Effector CD8-positive, alpha-beta T cell (primary cell): ENCODE measurements at regions not wholly inside any gene's neighbourhood (a gene's known extent, or its start where the extent isn't known, plus 50 kb on each side); places are given as distances from the start of the nearest gene placed in this dataset.

Source experiments
- DNase-seq: peaks from one replicate; lab custom pipeline; 2025; lab: John Stamatoyannopoulos, UW

DNA sequence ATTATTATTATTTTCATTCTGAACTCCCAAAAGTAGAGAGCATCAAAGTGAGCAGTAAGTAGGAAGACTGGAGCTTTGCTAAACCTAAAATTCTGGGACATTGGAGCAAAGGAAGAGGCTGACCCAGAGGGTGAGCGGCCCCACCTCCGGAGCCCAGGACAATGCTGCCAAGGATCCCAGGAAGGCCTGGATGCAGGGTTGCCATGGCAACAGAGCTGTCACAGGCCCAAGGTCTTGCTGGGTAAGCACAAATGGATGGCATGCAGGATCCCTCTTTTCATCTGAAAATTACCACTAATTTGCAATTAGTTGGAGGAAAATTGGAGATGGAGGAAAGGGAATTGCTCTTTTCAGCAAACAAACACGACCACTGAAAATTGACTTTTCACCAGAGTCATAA, 457.9 kb upstream of the CDH5 start:
- DNase-seq = no peak

GRCh38 chr16:65905331-65905730, 461.2 kb upstream of the CDH5 start:
- no peak for DNase-seq

GRCh38 chr16:65896448-65897153, 469.9 kb upstream of the CDH5 start:
- no peak for DNase-seq

- DNase-seq = no peak
Observed at GRCh38 chr16:65895906-65896305, 470.6 kb upstream of the CDH5 start.

GRCh38 chr16:65895486-65895885, 471.0 kb upstream of the CDH5 start:
- no peak for DNase-seq

- no peak for DNase-seq
Observed at GRCh38 chr16:65890203-65890602, 476.3 kb upstream of the CDH5 start.

- DNase-seq = no peak
Observed at GRCh38 chr16:65889533-65889966, 476.9 kb upstream of the CDH5 start.

- DNase-seq = no peak
Observed at GRCh38 chr16:65888201-65888600, 478.3 kb upstream of the CDH5 start.

GRCh38 chr16:65884018-65884417, 482.5 kb upstream of the CDH5 start:
- DNase-seq = no peak

GRCh38 chr16:65878347-65878746, 488.1 kb upstream of the CDH5 start:
- no peak for DNase-seq

DNA sequence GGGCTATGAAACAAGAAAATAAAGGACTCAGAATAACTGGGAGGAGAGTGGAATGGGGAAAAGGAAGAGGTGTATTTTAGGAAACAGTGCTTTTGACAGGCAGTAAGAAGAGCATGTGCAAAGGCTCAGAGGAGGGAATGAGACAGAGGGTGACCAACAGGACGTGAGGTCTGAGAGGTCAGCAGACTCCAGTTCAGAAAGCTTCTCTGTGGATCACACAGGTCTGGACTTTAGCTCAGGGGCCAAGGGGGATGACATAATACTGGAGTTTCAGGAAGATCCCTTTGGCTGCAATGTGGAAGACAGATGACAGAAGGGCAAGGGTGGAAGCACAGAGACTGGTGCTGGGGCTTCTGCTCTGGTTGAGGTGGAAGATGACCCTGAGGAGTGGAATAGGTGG, 489.9 kb upstream of the CDH5 start:
- no peak for DNase-seq

DNA sequence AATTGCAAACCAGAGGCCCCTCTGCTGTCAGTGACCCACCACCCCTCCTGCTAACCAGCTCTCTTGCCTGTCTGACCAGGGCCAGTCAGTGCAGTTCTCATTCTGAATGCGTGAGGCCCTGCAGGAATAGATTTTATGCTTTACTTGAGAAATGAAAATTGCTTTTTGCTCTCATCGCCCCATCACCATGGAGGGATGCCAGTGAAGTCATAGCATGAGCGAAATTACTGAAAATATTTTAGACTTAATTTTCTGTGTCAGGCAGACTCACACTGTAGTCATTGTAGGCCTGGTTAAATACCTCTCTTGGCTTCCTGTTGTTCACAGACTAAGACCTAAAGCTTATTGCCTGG, 490.5 kb upstream of the CDH5 start:
- DNase-seq = no peak

DNA sequence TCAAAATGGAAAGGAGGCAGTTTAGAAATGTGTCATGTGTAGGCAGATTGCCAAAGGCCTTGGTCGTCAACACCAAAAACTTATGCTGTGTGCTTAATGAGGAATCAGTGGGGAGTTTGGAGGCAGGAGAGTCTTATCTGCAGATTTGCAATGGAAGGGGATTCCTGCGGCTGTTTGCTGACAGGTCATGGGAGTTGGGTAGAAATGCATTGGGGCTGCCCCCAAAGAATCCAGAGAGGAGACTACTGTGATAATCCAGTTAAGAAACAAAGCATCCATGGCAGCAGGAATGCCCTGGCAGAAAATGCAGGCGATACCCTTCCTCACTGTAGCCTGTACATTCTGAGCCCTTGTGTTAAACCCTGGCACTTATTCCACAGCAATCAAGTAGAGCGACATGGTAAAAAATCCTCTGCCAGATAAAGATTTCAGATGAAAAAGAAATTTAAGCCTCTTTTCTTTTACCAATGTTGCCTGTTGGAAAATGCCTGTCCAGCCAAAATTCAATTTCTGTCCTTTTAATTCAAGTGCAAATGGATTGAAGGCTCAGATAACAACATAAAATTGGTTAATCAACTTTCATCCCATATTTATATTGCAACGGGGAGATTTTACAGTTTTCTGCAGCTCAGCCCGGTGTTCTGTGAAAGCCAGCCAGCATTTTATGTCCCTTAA, 491.0 kb upstream of the CDH5 start:
- DNase-seq = no peak

- DNase-seq = no peak
Observed at GRCh38 chr16:65869261-65869660, 497.2 kb upstream of the CDH5 start.

DNA sequence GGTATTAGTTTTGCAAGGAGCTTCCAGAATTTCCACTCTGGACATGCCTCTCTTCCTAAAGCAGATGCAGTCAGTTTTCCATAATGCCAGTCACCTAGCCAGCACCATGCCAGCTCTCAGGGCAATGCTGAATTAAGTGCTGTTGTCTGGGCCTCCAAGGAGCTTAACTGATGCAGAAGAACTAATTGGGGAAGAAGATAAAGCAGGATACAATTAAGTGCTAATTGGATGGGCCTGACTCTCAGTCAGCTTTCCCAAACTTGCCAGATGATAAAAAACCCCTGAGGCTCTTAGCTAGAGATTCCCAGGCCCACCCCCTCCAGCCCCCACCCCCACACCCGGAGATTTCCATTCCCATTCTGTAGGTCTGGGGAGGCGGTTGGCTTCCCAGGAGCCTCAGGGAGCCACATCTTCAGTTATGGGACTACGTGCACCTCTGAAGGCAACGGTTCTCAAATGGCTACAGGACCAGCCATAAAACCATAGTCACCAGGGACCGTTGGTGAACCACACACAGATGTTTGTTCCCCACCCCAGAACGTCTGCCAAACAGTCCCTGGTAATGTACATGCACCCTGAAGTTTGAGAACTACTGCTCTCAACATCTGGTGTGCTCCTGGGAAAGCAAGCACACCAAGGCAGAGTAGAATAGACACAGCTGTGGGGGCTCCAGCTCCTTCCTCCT, 499.1 kb upstream of the CDH5 start:
- DNase-seq = no peak

- DNase-seq = no peak
Observed at GRCh38 chr16:65863236-65863635, 503.3 kb upstream of the CDH5 start.

DNA sequence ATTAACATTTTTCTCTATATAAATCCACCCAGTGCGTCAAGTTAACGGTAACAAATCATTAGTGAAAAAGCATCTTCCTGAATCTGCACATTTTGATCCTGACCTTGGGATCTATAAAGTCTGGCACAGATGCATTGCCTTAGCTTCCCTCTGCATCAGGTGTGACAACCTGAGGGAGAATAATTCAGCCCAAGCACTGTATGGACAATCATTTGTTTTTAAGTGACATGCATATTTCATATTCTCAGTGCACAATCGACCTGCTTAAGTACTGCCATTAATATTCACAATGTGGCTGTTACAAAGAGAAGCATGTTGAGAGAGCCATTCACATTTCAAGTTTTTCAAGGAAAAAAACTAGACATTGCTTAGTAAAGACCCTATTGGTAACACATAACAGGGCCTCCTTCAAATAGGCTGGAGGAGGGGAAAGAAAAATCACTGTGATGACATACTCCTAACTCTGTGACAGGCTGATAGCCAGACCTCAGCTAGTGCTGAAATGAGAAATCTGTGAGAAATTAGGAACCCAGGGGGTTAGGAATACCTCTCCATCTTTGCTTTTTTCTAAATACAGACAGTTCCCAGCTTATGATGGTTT, 505.3 kb upstream of the CDH5 start:
- no peak for DNase-seq

- no peak for DNase-seq
Observed at GRCh38 chr16:65855171-65856145, 511.0 kb upstream of the CDH5 start.

GRCh38 chr16:65846210-65846602, 520.3 kb upstream of the CDH5 start:
- no peak for DNase-seq

- DNase-seq = no peak
Observed at GRCh38 chr16:65845466-65846209, 520.9 kb upstream of the CDH5 start.

DNA sequence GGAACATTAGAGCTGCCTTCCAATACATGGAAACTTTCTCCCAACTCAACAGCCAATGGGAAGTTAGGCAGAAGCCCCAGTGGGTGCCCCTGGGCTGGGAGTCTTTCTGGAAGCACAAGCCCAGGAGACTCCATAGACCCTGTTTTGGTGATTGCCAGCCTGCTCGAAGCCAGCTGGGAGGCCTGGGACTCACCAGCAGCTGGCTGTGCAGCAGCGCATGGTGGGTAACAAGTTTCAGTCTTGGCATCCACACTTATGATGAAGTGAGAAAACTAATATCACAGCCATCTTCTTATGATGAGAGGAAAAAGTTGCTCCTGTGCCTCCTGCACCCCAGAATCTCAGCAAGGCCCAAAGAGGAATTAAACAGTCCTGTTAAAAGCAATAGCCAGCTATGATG, 522.5 kb upstream of the CDH5 start:
- DNase-seq = no peak
